ENCODE measurements at regions not wholly inside any gene's neighbourhood (a gene's known extent, or its start where the extent isn't known, plus 50 kb on each side); places are given as distances from the start of the nearest gene placed in this dataset.

GRCh38 chr18:11512096-11513025, 97.0 kb upstream of the SLC35G4 start:
- Histone ChIP-seq H3K9me1 (ENCODE audit: control insufficient read depth, insufficient read depth, low read length) (no peaks in the 10 kb centered on the region), H3K4me3 (no peak overlapping the region), H3K79me2 (ENCODE audit: control insufficient read depth, insufficient read depth, low read length) (no peaks in the 10 kb centered on the region), H3K36me3 (ENCODE audit: control insufficient read depth, insufficient read depth, low read length) (no peaks in the 10 kb centered on the region), H3K9me3 (replicated peaks; ENCODE audit: control insufficient read depth, insufficient read depth, low read depth, low read length) (no peaks in the 10 kb centered on the region), H3K27me3 (ENCODE audit: control insufficient read depth in 2 of 2, insufficient read depth in 2 of 2, low read length in 2 of 2) (peaks cover 0 to 5% of the 10 kb centered on the region in 2 experiments; a peak in 1 of 5 replicates), H2AFZ (ENCODE audit: low read depth, low read length) (no peak overlapping the region), H3K4me1 (replicated peaks in 1 of 2; ENCODE audit: control insufficient read depth in 2 of 2, insufficient read depth in 2 of 2, low read length in 2 of 2) (no peaks in the 10 kb centered on the region), H3K4me2 (ENCODE audit: insufficient read depth, low read length) (no peak overlapping the region), H3K9ac (ENCODE audit: insufficient read depth in 1 of 2, low read depth in 2 of 2, low read length in 2 of 2) (no peak overlapping the region), H4K20me1 (replicated peaks; ENCODE audit: control insufficient read depth, insufficient read depth, low read length) (no peaks in the 10 kb centered on the region), H3K27ac (ENCODE audit: extremely low read depth, low read depth, low read length) (no peak overlapping the region)
- TF ChIP-seq IRF1 (CRISPR knock-in tag; IDR thresholded peaks at IDR 0.05; ENCODE audit: borderline replicate concordance) (no peak), CBX8 (IDR thresholded peaks at IDR 0.05; ENCODE audit: borderline replicate concordance, extremely low read depth, low read depth, low read length, poor library complexity, severe bottlenecking) (no peak), ZNF384 (IDR thresholded peaks at IDR 0.05; ENCODE audit: low read depth, low read length) (no peak), ARID1B (IDR thresholded peaks at IDR 0.05) (no peak), ZBTB2 (IDR thresholded peaks at IDR 0.05) (no peak), GTF2E2 (tag; IDR thresholded peaks at IDR 0.05) (no peak), ZNF76 (CRISPR knock-in tag; IDR thresholded peaks at IDR 0.05; ENCODE audit: borderline replicate concordance) (no peak), MYC (IDR thresholded peaks at IDR 0.05; ENCODE audit: low read depth, low read length) (no peak), MYC (CRISPR knock-in tag; IDR thresholded peaks at IDR 0.05; ENCODE audit: borderline replicate concordance, low read depth) (no peak), SNAPC5 (CRISPR knock-in tag; IDR thresholded peaks at IDR 0.05) (no peak)
- no peak for FAIRE-seq
- ChIA-PET CTCF (ENCODE audit: low intra/inter-chr PET ratio) (no interaction called here), POLR2A (interaction anchor here (0.7 kb wide), 1 partner anchor 11 kb away, joined by 3 read pairs; no protein-coding TSS in a partner anchor)
- in situ Hi-C loops (cut with MboI) (no loop called here), intact Hi-C loops (cut with micrococcal nuclease) (no loop called here)
- 2% methylated on average over 8 of the region's 8 CpGs for WGBS (ENCODE audit: insufficient coverage, low coverage, missing lambda C conversion rate)
- BruUV-seq (replicated peaks), result no TSS peak
- no peak for ATAC-seq
- no peak for DNase-seq (ENCODE audit: extremely low read depth in 1 of 4, low spot score in 3 of 4)

All from K562 (cell line).